ENCODE measurements at regions not wholly inside any gene's neighbourhood (a gene's known extent, or its start where the extent isn't known, plus 50 kb on each side); places are given as distances from the start of the nearest gene placed in this dataset.

- TF ChIP-seq CTCF (conservative IDR thresholded peaks at IDR 0.05; ENCODE audit: low read depth, low read length), result no peak
- no peak for TF ChIP-seq EZH2phosphoT487 (IDR thresholded peaks at IDR 0.05; ENCODE audit: borderline replicate concordance, low read length)
- no peak for TF ChIP-seq EZH2 (IDR thresholded peaks at IDR 0.05; ENCODE audit: low read length, unreplicated experiment)
Measured at GRCh38 chr1:55524006-55524405, 308.8 kb upstream of the USP24 start.
